GM21576 (cell line): ENCODE measurements at regions not wholly inside any gene's neighbourhood (a gene's known extent, or its start where the extent isn't known, plus 50 kb on each side); places are given as distances from the start of the nearest gene placed in this dataset.
A peak's percentile ranks its signal among the peaks of the same experiment; 100 is the strongest.

Experiments used
- ATAC-seq: cut with Tn5 transposase; IDR thresholded peaks from one replicate; pipeline ENCODE4 v1.9.1; 2021; ENCODE audit warnings: mild to moderate bottlenecking, moderate library complexity; ENCODE audit not compliant: unreplicated experiment

DNA sequence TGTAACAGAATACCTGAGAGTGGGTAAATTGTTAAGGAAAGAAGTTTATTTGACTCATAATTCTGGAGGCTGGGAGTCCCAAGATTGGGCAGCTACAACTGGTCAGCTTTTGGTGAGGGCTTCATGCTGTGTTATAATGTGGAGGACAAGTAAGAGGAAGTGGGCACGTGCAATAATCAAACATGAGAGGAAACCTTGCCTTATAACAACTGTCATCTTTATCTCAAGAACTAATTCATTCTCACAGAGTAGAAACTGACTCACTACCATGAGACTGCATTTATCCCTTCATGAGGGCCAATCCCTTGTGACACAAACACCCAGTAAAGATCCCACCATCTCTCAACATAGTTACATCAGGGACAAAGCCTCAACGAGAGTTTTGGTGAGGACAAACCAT lies 318.1 kb upstream of the NT5C1B start:
- ATAC-seq: no peak

DNA sequence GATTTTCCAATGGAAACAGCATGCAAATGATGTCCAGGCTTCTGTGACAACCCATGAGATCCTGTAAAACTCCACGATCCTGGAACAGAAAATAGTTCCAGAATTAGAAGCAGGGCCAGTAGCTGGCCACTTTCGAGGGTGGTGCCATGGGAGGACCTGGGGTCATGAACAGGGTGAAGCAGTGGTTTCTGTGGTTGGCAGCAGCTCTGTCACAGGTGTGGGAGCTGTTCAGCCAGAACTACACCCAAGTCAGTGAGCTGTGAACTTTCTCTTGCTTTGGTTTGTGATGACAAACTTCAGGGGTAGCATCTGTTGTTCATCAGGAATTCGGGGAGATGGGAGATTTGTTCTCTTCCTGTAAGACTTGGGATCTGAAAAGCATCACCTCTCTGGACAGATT lies 314.4 kb upstream of the NT5C1B start:
- ATAC-seq: peak; percentile 99

DNA sequence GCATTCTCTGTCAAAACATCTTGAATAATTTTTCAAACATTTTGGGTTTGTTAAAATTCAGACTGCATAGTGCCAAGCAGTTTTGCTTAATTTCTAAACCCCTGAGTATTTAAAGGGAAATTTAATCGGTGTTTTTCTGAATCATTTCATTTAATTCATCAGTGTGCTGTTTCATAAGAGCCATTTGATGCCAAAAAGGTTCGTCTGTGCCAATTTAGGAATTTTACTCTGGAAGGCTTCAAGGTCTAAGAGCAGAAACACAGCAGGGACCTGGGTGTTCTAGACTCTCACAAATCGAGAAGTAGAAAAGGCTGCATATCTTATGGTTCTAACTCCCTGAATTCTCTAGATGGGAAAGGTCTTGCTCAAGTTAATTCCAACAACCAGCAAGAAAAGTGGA lies 311.9 kb upstream of the NT5C1B start:
- no peak for ATAC-seq

DNA sequence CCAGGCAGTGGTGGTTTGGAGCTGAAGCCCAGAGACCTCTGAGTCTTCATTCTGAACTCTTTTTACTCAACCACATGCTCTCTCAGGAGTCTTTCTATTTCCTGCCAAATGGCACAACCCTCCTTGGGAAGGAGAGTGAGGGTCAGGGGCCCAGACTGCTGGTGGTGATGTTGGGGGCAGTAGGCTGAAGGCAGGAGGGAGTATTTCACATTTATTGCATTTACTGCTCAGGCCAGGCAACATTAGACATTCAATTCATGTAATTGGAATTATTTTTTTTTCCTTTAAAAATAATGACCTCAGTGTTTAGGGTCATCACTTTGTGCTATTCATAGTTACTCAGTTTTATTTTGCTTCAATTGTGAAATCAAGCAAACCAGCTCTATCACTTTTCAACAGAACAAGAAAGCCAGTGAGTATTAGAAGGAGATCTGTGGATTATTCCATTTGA lies 311.3 kb upstream of the NT5C1B start:
- ATAC-seq: no peak

DNA sequence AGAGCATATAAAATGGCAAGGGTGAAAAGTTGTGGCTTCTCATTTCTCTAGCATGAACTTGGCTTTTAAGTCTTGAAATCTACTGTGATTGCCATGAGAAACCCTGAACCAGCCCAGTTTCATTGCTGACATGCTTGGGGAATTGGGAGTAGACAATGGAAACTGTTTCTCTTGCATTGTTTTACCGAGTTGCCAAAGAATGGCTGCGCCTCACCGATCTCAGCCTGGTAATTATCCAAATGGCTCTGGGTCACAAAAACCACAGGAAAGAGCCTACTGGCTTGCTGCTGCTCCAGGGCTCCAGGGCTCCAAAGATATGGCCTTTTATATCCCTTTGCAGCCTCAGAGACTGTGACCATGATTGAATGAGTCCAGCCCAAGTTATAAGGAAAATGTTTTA lies 310.4 kb upstream of the NT5C1B start:
- ATAC-seq: no peak

DNA sequence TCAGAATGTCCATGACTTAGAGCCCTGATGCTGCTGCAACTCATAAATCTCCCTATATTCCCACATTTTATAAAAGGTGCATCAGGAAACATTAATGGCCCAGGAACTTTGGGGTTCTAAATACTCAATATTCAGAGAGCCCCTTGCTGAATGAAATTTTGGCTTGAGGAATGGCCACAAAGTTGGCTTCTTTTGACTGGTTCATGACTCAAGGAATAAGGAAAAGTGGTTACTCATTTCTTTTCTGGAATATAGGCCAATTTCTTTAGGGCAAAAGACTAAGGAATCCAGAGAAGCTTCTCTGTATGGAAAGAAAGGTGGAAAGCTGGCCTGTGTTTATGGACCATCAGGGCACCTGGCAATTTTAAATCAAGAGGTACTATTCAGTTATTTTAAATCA lies 308.9 kb upstream of the NT5C1B start:
- ATAC-seq: no peak

DNA sequence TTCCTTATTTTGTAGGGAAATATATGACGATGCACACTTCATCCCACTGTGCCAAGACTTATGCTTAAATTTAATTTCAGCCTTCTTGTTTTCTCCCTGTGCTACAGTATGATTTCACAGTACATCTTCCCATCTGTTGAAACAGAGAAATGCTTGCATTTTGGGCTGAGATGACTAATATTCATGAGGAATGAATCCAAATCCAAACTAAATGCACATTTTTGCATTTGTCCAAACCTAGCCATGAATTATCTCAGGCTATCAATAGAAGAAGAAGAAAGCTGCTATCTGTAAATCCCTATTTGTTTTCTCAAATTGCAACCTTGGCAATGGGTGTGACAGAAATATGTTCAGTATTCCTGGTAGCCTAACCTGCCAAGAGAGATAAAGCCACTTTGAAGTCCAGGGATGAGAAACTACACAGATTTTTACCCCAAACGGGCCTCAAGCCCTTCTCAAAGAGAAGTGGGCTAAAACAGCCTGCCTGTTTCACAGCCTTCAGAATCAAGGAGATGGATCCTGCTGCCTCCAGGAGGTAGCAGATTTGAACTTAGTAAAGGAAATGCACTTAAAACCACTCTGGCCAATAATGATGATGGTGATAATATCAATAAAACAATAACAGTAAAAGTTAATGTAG lies 306.9 kb upstream of the NT5C1B start:
- ATAC-seq: no peak

DNA sequence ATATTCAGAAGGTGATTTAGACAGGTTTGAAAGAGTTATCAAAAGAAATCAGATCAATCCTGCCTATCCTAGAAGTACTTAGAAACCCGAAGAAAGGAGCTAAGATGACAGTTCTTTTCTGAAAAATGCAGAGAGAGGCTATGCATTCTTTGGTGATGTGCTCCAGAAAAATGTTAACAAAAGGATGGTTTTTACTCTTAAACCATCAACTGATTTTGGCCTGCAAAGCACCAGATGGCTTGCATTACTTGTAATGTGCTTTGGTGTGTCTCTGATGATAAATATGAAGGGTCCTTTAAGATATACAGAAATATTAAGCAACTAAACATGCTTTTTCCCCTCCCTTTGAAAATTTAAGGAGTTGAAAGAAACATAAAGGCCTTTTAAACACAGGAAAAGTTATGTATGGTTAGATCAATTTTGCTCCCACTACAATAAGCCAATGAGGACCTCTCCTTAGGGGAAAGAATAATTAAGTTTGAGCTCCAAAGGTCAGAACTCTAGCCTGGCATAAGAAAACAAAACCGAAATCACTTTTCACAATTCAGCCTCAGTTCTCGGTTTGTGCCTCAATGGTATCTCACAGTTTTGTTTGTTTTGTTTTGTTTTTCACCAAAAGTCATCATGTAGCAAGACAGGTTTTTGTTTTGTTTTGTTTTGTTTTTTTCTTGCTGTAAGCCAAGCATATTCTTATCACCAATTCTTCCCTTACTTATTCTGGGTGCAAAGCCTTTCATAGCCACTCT lies 302.4 kb upstream of the NT5C1B start:
- ATAC-seq: no peak

DNA sequence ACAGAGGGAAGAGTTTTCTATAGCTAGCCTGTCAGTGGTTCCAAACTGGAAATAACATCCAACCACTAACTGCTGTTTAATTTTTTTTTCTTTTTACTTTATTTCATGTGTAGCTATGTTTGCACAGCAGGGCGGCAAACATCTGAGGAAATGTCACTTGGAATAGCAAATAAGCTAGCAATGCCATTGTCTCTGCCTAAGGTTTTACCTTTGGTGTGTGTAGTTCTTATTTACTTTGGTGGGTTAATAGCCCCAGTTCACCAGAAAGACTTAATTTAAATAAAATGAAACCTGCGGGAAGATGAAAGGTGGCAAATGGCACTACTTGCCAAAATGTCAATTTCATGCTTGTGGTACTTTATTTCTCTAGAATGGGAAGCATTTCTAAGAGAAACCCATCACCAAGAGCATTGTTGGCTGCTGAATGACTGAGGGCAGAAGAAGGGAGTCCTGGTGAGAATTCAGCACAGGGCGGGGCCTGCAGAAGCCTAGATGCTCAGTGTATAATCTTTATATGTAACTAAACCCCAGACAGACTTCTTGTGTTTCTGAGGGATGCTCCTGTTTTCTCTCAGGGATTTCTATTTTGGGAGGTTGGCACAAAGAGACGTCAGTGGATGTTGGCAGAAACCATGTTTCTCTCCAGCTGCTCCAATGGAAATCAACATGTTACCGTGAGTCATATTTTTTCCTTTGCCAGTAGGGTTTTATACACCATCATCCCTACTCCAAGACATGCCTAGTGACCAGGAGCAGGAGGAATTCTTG lies 300.4 kb upstream of the NT5C1B start:
- ATAC-seq: no peak

DNA sequence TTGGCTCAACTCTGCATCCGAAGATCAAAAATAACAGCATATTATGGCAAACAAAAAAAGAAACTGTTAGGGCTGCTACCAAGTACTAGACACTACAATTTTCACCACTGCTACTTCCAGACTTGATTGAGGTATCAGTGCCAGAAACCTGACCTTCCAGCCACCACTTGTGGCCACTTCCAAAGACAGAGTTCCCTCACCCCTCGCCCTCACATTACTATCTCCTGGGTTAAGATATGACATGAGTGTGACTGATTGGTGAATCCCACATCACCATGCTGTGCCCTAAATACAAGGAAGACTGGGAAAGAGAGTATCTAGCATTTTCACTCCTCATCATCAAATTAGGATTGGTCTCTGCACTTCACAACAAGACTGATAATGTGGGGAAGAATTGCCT lies 296.1 kb upstream of the NT5C1B start:
- no peak for ATAC-seq

DNA sequence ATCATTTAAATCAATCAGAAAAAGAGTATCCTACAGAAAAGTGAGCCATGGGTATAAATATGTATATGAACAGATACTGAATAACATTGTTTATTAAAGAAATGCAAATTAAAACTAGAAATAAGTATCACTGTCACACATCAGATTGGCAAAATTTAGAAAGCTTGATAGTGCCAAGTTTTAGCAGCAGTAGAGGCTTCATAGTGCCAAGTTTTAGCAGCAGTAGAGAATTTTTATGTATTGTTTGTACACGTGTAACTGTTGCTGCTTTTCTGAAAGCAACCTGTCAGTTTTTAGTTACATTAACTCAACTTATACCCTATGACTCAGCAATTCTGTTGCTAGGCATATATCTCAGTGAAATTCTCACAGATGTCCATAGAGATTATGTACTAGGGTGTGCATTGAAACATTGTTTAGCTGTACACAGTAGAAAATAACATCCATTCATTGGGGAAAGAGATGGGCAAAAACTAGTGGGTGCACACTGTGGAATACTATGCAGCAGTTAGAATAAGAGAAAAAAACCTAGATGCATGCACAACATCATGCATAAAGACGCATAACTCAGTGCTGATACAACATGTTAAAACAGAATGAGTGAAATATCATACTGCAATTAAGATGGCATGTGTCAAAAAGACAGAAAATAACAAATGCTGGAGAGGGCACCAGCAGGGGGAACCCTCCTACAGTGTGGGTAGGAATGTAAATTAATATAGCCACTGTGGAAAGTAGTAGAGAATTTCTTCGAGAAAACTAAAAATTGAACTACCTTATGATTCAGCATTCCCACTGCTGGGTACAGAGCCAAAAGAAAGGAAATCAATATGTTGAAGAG lies 294.5 kb upstream of the NT5C1B start:
- ATAC-seq: no peak

DNA sequence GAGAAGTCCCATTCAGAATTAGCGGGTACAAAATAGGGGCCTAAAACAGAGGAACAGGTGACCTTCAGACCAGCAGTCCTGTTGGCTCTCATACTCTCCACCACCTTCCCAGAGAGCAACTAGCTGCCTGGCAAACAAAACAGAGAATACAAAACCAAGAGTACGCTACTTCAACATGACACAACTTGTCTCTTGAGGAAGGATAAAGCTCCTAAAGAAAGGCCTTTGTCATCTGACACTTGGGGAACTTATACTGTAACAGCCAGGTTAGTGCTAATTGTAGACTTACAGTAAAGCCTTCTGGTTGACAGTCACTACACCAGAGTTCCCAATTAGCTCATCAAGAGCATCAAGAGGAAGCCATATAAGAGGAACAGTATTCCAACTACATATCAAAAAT lies 282.1 kb upstream of the NT5C1B start:
- no peak for ATAC-seq

DNA sequence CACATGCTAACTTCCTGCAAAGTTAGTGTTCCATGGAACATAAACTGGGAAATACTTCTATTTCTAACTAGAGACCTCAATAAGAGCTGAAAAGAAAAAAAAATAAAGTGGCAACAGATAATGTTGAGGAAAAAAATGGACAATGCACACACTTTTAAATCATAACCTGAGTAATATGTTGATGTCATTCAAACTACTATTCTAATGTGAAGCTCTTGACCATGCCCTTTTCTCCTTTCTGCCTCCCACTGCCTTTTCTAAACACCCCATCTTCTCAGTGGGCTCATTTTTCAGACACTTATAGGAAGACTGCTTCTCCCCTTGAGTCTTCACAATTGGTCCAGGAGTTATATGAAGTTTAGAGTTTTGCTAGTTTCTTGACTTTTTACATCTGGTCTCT lies 280.9 kb upstream of the NT5C1B start:
- ATAC-seq: no peak

DNA sequence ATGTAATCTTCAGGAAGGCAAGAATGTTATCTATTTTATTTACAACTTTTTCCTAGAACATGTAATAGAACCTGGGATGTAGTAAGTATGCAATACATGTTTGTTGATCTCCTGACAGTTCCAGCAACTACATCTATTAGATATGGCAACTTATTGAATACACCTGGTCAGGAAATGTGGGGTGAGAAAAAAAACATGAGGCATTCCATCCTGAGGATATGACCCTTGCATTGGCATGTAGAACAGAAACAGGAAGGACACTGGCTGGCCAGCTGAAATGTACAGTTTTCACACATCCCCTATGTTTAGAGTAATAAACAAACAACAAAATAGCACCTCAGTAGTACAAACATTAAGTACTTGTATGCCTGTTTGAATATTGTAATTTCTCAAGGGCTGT lies 272.6 kb upstream of the NT5C1B start:
- no peak for ATAC-seq

DNA sequence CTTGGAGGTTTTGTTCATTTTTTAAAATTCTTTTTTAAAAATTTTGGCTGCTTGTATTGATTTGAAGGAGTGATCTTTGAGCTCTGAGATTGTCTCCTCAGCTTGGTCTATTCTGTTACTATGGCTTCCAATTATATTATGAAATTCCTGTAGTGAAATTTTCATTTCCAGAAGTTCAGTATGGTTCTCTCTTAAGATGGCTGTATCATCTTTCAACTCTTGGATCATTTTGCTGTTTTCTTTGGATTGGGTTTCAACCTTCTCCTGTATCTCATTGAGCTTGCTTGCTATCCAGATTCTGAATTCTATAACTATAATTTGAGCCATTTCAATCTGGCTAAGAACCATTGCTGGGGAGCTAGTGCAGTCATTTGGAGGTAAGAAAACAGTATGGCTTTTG lies 270.8 kb upstream of the NT5C1B start:
- no peak for ATAC-seq

DNA sequence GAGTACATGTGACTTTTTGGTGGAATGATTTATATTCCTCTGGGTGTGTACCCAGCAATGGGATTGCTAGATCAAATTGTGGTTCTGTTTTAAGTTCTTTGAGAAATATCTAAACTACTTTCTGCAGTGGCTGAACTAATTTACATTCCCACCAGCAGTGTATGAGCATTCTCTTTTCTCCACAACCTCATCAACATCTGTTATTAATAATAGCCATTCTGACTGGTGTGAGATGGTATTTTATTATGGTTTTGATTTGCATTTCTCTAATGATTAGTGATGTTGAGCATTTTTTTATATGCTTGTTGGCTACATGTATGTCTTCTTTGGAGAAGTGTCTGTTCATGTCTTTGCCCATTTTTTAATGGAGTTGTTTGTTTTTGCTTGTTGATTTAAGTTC lies 267.4 kb upstream of the NT5C1B start:
- no peak for ATAC-seq

DNA sequence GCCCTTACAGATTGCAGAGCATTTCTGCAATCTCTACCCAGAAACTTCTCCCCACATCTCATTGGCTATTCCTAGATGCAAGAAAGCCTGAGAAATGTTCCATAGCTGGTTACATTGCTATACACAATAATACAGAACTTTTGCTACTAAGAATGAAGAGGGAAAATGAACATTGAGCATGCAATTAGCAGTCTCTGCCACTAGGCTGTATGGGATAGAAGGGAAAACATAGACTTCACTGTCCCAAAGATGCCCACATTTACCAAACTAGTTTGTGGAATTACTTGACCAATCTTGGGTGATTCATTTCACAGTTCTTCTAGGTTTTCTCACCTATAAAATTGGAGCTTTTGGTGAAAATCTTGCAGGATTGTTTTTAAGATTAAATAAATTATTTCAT lies 265.7 kb upstream of the NT5C1B start:
- no peak for ATAC-seq

DNA sequence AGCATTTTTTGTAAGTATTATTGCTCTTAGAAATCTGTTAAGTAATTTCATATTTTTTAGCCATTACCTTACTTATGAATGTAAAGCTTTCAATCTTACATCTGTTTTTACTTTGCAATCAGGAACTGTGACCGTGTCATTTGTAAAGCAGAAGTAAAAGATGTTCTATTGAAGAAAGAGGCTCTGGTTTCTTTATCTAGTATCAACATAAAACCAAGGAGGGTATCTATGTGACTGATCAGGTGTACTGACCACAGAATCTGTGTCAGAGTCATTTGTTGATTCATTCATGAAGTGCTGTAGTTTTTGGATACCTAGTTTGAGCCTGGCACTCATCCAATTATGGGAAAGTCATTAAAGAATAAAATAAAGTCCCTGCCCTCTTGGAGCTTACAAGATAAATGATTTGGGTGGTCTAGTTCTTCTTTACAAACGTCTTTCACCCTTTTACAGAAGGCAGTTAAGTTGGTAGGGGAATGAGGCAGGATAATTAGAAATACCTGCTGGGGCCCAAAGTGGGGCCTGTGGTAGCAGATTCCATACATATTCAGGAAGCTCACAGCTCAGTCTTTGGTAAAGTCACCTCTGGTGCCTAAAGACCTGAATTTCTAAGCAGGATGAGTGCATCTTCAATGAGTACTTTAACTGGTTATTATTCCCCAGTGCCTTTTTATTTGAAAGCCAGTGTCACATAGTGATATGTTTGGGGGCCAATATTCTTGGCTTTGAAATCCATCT lies 260.6 kb upstream of the NT5C1B start:
- peak; percentile 89 for ATAC-seq

DNA sequence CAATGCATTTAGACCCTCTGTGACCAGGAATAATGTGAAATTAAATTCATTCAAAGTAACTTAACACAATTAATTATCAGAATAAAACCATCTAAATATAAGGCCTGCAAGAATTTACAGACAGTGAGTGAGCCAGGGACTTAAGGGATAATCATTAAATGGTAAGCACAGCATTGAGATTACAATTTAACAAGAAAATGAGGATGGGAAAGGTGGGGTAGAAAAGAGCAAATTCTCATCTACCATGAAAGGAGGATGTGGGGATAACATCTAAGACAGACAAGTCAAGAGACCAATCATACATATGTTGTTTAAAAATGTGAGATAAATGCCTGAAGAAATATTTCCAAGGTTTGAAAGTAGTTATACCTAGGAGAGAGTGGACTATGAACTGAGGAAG lies 259.3 kb upstream of the NT5C1B start:
- no peak for ATAC-seq

DNA sequence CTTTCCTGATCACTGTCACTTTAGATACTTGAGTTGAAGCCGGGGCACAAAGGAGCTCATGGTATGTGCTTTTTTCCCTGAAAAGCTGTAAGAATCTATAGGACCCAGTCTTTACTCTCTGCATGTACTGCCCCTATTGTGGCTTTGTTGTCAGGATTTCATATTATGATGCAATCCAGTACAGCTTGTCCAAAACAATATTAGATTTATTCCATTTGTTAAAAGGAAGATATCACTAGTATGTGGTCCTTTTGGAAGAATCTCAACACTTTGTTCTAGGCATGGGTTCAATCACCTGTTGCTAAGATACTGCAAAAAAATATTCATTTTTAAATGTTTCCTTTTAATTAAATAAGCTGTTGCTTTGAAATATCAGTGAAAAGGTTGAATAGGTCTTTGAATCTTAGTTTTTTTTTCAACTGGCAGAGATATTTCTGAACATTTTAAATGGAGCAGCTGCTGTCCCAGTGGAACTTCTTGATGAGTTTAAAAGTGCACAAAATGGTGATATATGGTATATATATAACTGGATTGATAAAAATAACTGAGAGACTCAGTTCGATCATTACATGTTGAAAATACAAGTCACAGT lies 256.6 kb upstream of the NT5C1B start:
- no peak for ATAC-seq
